T-cell (primary cell): ENCODE measurements at regions not wholly inside any gene's neighbourhood (a gene's known extent, or its start where the extent isn't known, plus 50 kb on each side); places are given as distances from the start of the nearest gene placed in this dataset.

ENCODE experiments used
- ATAC-seq, 4 experiments: fragments of 200-7000 bp in 3 of 4; fragments of 150-1000 bp in 1 of 4; cut with Tn5 transposase; replicated peaks in 1 of 4; 1 replicate in 3 of 4; 2 replicates in 1 of 4; pipeline ENCODE4 v1.10.0; 2021; ENCODE audit warnings: moderate library complexity in 3 of 4, mild to moderate bottlenecking in 2 of 4, moderate number of reproducible peaks in 1 of 4
- CTCF ChIA-PET, 2 donors: fragments of 300-600 bp; sonication (Branson Sonifier 250); formaldehyde crosslinking; loops; one replicate each; lab custom pipeline; 2022; ENCODE audit warnings: antibody characterized with exemption in 2 of 2; lab: Charles Lee
- POLR2A ChIA-PET, 2 donors: fragments of 300-600 bp; sonication (Branson Sonifier 250); formaldehyde crosslinking; loops; one replicate each; lab custom pipeline; 2022; ENCODE audit warnings: antibody characterized with exemption in 2 of 2; lab: Charles Lee
- DNase-seq, 35 experiments: peaks; one replicate each; pipeline versions ENCODE4 v3.0.0 to v3.0.0-alpha.2; 2013 to 2023
- H3K27ac ChIP-seq: one replicate; pipeline ENCODE4 v1.5.1; 2013; ENCODE audit warnings: low read length
- H3K27me3 ChIP-seq, 2 experiments: replicated peaks in 1 of 2; 1 replicate in 1 of 2; 2 replicates in 1 of 2; pipeline versions ENCODE4 v1.6.1 to v1.7.0; 2013; ENCODE audit warnings: low read length in 1 of 2, mixed read lengths in 1 of 2; ENCODE audit not compliant: control insufficient read depth in 2 of 2, insufficient read depth in 2 of 2; ENCODE audit errors: extremely low read depth in 1 of 2
- H3K36me3 ChIP-seq, 2 donors: 1 replicate in 1 of 2; 2 replicates in 1 of 2; pipeline versions ENCODE4 v1.6.1 to v1.7.0; 2013; ENCODE audit warnings: low read length in 1 of 2; ENCODE audit not compliant: control insufficient read depth in 2 of 2, insufficient read depth in 1 of 2; ENCODE audit errors: extremely low read depth in 1 of 2
- H3K4me1 ChIP-seq, 2 experiments: 1 replicate in 1 of 2; 2 replicates in 1 of 2; pipeline versions ENCODE4 v1.6.1 to v1.7.0; 2013; ENCODE audit warnings: low read length in 2 of 2, mixed read lengths in 1 of 2; ENCODE audit not compliant: insufficient read depth in 2 of 2, control insufficient read depth in 1 of 2; ENCODE audit errors: extremely low read depth in 1 of 2
- H3K4me3 ChIP-seq, 2 donors: 1 replicate in 1 of 2; 2 replicates in 1 of 2; pipeline versions ENCODE4 v1.5.1 to v1.7.0; 2013; ENCODE audit warnings: mild to moderate bottlenecking in 2 of 2, low read length in 1 of 2, moderate library complexity in 1 of 2; ENCODE audit not compliant: control insufficient read depth in 1 of 2; ENCODE audit errors: extremely low read depth in 1 of 2
- H3K9me3 ChIP-seq: 2 replicates; pipeline ENCODE4 v1.7.0; 2013
- H3K27ac Mint-ChIP-seq, 2 donors: one replicate each; pipeline ENCODE4 v1.8.0; 2020 to 2021; ENCODE audit warnings: mild to moderate bottlenecking in 2 of 2, mixed read lengths in 2 of 2
- H3K27me3 Mint-ChIP-seq, 2 donors: one replicate each; pipeline ENCODE4 v1.8.0; 2021 to 2022; ENCODE audit warnings: mixed read lengths in 2 of 2
- H3K36me3 Mint-ChIP-seq: one replicate; pipeline ENCODE4 v1.8.0; 2021; ENCODE audit warnings: mixed read lengths
- H3K4me1 Mint-ChIP-seq, 3 donors: one replicate each; pipeline ENCODE4 v1.8.0; 2020 to 2022; ENCODE audit warnings: mixed read lengths in 3 of 3, mild to moderate bottlenecking in 1 of 3
- H3K4me3 Mint-ChIP-seq, 3 donors: one replicate each; pipeline ENCODE4 v1.8.0; 2020 to 2022; ENCODE audit warnings: mild to moderate bottlenecking in 3 of 3, mixed read lengths in 3 of 3, moderate library complexity in 3 of 3
- H3K9me3 Mint-ChIP-seq, 3 donors: one replicate each; pipeline ENCODE4 v1.8.0; 2020 to 2022; ENCODE audit warnings: mixed read lengths in 3 of 3
- WGBS: methylation state at CpG from one replicate; pipeline ENCODE4 v1.1.5; 2013; ENCODE audit warnings: missing lambda C conversion rate; ENCODE audit not compliant: insufficient coverage; 5-methylcytosine and 5-hydroxymethylcytosine counted together

DNA sequence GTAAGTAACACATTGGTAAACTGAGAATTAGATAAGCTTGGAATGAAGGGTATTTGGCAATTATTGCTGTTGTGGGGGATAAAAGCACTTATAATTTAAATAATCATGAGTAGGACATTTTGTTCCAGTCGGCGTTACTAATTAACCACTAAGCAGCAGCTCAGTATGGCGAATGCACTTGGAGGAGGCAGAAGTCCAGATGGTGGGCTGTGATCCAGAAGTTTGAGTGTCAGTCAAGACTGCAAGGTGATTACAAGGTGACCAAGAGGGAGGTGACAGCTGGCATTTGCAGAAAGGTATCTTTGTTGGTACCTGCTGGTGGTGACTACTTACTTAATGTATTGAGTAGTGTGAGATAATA lies 643.6 kb upstream of the FAM98A start:
- Histone ChIP-seq H3K4me3 (no peak overlapping the region), H3K27ac (no peak overlapping the region), H3K4me1 (no peaks in the 10 kb centered on the region), H3K36me3 (no peaks in the 10 kb centered on the region), H3K9me3 (no peaks in the 10 kb centered on the region), H3K27me3 (no peaks in the 10 kb centered on the region)
- H3K4me1 Mint-ChIP-seq: no peaks in the 10 kb centered on the region
- 54% methylated on average over 3 of the region's 3 CpGs for WGBS
- CTCF ChIA-PET: no interaction called here
- DNase-seq: no peak
- POLR2A ChIA-PET: no interaction called here
- no peak overlapping the region for H3K4me3 Mint-ChIP-seq
- peaks cover 0 to 8% (median 8%) of the 10 kb centered on the region in 3 donors for H3K9me3 Mint-ChIP-seq
- no peak overlapping the region for H3K27ac Mint-ChIP-seq
- ATAC-seq: no peak
- H3K27me3 Mint-ChIP-seq: no peaks in the 10 kb centered on the region
- no peaks in the 10 kb centered on the region for H3K36me3 Mint-ChIP-seq

DNA sequence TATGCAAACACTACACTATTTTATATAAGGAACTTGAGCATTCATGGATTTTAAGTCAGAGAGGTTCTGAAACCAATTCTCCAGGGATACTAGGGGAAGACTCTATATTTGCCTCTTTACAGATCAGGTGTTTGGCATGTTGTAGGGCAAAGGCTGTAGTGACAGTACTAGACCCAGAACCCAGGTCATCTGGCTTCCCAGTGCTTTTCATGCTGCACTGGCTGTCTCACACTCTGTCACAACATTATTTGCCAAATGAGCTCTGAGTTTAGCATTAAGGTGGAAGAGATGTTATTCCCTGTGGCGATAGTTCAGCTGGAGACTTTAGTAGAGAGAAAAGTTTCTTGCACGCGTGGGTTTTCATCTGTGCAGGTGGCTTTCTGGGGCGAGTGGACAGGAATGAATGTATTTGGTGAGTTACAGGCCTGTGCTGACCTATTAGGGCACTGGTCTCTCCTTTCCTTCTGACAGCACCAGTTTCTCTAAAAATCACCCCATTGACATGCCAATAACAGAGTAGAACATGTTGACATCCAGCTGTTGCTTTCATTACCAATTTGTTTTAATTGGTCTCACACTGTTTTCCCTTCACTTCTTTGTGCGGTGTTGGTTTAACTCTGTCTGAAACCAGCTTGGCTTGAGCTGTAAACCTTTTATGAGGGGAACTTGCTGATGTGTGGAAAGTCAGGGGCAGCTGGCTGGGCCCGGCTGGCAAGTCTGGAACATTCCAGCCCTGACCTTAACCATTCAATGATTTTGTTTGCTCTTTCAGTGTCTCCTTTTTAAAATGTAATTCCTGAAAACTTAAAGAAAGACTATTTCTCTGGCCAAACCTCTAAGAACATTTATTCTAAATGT lies 643.0 kb upstream of the FAM98A start:
- no CpG with 5 or more reads among the region's 6 CpGs for WGBS
- POLR2A ChIA-PET: no interaction called here

DNA sequence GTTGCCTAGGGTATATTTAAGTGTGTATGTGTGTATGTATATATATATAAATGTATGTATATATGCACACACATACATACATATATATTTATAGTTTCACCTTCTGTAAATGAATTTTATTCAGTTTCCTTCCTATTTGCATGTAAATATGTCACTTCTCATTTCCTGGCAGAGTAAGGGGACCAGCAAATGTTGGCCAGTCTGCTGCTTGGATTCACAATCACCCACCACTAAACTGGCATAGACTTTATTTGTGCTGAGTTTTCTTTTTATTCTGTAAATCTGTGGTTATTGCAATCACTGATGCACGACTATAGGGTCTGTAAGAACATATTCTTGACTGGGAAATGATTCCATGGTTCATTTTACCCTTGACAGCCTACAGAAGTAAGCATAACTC lies 640.4 kb upstream of the FAM98A start:
- POLR2A ChIA-PET: no interaction called here
- H3K9me3 ChIP-seq: no peaks in the 10 kb centered on the region
- Mint-ChIP-seq H3K4me3 (no peak overlapping the region), H3K4me1 (no peaks in the 10 kb centered on the region), H3K27ac (no peak overlapping the region), H3K9me3 (peaks cover 0 to 18% (median 14%) of the 10 kb centered on the region in 3 donors), H3K27me3 (no peaks in the 10 kb centered on the region), H3K36me3 (no peaks in the 10 kb centered on the region)
- no peaks in the 10 kb centered on the region for H3K27me3 ChIP-seq
- H3K27ac ChIP-seq: no peak overlapping the region
- DNase-seq (no peak), ATAC-seq (no peak)
- H3K36me3 ChIP-seq: no peaks in the 10 kb centered on the region
- no peak overlapping the region for H3K4me3 ChIP-seq
- CTCF ChIA-PET: no interaction called here
- no CpG with 5 or more reads among the region's 1 CpG for WGBS
- no peaks in the 10 kb centered on the region for H3K4me1 ChIP-seq

More for the DNA sequence above, 643.0 kb upstream of the FAM98A start:
- Mint-ChIP-seq H3K36me3 (no peaks in the 10 kb centered on the region), H3K27ac (no peak overlapping the region), H3K4me3 (no peak overlapping the region), H3K27me3 (no peaks in the 10 kb centered on the region), H3K4me1 (no peaks in the 10 kb centered on the region), H3K9me3 (peaks cover 0 to 8% (median 8%) of the 10 kb centered on the region in 3 donors)
- no peak overlapping the region for H3K27ac ChIP-seq
- H3K9me3 ChIP-seq: no peaks in the 10 kb centered on the region
- no peak for DNase-seq
- H3K36me3 ChIP-seq: no peaks in the 10 kb centered on the region
- no peaks in the 10 kb centered on the region for H3K27me3 ChIP-seq
- no peak for ATAC-seq
- H3K4me1 ChIP-seq: no peaks in the 10 kb centered on the region
- H3K4me3 ChIP-seq: no peak overlapping the region
- CTCF ChIA-PET: no interaction called here

DNA sequence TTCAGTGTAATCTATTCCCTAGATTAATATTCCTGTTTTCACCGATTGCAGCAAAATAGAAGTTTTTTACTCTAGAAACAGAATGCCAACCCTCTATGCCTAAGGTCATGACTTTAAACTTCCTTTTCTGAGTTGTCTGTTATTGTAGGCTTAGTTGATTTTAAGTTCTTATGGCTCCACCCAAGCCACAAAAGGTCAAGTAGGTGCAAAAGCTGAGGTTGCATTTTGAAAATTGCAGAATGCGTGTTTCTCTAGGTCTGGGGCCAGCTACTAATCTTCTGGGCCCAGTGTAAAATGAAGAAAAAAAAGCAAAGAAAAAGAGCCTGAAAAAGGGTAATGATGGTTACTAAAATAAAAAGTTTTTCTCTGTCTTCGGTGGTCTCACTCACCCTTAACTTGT lies 635.7 kb upstream of the FAM98A start:
- Mint-ChIP-seq H3K27ac (no peak overlapping the region), H3K4me1 (no peaks in the 10 kb centered on the region), H3K9me3 (peaks cover 0 to 13% (median 12%) of the 10 kb centered on the region in 3 donors), H3K36me3 (no peaks in the 10 kb centered on the region), H3K4me3 (no peak overlapping the region), H3K27me3 (no peaks in the 10 kb centered on the region)
- H3K27me3 ChIP-seq: no peaks in the 10 kb centered on the region
- no peak overlapping the region for H3K4me3 ChIP-seq
- CTCF ChIA-PET: no interaction called here
- DNase-seq: no peak
- H3K27ac ChIP-seq: no peak overlapping the region
- no peaks in the 10 kb centered on the region for H3K4me1 ChIP-seq
- WGBS: no CpG with 5 or more reads among the region's 3 CpGs
- H3K9me3 ChIP-seq: no peaks in the 10 kb centered on the region
- no peaks in the 10 kb centered on the region for H3K36me3 ChIP-seq
- POLR2A ChIA-PET: no interaction called here
- no peak for ATAC-seq

DNA sequence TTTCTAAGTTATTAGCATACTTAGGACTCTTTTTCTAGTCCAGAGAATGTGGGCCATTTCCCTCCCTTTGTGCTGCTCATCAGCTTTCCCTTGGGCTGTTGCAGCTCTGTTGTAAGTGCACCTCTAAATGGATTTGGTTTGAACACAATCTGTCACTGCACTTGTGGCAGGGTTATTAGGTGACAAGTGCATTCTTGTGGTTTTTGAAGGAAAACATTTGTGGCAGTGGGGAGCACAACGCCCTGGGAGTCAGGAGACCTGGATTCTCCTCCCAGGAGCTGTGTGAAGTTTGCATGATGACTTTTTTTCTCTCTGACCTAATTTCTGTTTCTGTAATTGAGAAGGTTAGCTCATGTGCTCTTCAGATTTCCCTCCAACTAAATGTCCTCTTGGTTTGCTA lies 630.9 kb upstream of the FAM98A start:
- Histone ChIP-seq H3K4me1 (no peaks in the 10 kb centered on the region), H3K27me3 (no peaks in the 10 kb centered on the region), H3K36me3 (no peaks in the 10 kb centered on the region), H3K4me3 (no peak overlapping the region), H3K9me3 (no peaks in the 10 kb centered on the region), H3K27ac (no peak overlapping the region)
- Mint-ChIP-seq H3K27me3 (no peaks in the 10 kb centered on the region), H3K27ac (no peak overlapping the region), H3K9me3 (no peaks in the 10 kb centered on the region), H3K36me3 (no peaks in the 10 kb centered on the region), H3K4me1 (no peaks in the 10 kb centered on the region), H3K4me3 (no peak overlapping the region)
- DNase-seq: no peak
- ATAC-seq: no peak
- CTCF ChIA-PET: no interaction called here
- POLR2A ChIA-PET: no interaction called here
- no CpG with 5 or more reads among the region's 1 CpG for WGBS

DNA sequence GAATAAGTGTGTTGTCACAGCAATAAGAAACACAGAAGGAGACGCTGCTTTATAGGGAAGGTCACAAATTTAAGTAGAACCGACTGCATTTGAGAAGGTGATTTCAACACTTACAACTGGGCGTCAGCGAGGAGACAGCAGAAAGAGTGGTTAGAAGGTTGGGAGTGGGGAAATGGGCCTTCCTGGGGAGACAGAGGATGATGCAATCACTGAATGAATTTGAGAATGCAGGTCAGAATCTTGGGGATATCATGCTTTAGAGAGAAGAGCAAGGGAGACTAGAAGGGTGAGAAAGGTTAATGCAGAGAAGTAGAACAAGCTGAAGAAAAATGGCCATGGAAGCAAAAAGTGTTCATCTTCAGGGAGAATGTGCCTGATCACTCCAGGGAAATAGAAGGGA lies 616.1 kb upstream of the FAM98A start:
- H3K36me3 ChIP-seq: no peaks in the 10 kb centered on the region
- peaks cover 15 to 21% (median 15%) of the 10 kb centered on the region in 3 donors for H3K9me3 Mint-ChIP-seq
- no peak overlapping the region for H3K4me3 Mint-ChIP-seq
- ATAC-seq: no peak
- H3K9me3 ChIP-seq: no peaks in the 10 kb centered on the region
- H3K4me1 ChIP-seq: no peaks in the 10 kb centered on the region
- no peaks in the 10 kb centered on the region for H3K27me3 ChIP-seq
- H3K27ac Mint-ChIP-seq: no peak overlapping the region
- ChIA-PET POLR2A (no interaction called here), CTCF (no interaction called here)
- H3K36me3 Mint-ChIP-seq: no peaks in the 10 kb centered on the region
- no peak overlapping the region for H3K4me3 ChIP-seq
- DNase-seq: no peak
- no peak overlapping the region for H3K27ac ChIP-seq
- WGBS: 77% methylated on average over 4 of the region's 4 CpGs
- H3K27me3 Mint-ChIP-seq: no peaks in the 10 kb centered on the region
- no peaks in the 10 kb centered on the region for H3K4me1 Mint-ChIP-seq
